Ishikawa (cell line): ENCODE measurements at regions not wholly inside any gene's neighbourhood (a gene's known extent, or its start where the extent isn't known, plus 50 kb on each side); places are given as distances from the start of the nearest gene placed in this dataset.

Experiments used
- CEBPB ChIP-seq: IDR thresholded peaks from 2 replicates; pipeline ENCODE4 v1.6.1; 2012
- CREB1 ChIP-seq: IDR thresholded peaks from 2 replicates; pipeline ENCODE4 v1.6.1; 2012; ENCODE audit warnings: low read depth
- EGR1 ChIP-seq: IDR thresholded peaks from 2 replicates; pipeline ENCODE4 v1.6.1; 2012
- EP300 ChIP-seq: IDR thresholded peaks from 2 replicates; pipeline ENCODE4 v1.6.1; 2012; ENCODE audit warnings: borderline replicate concordance
- FOXM1 ChIP-seq: IDR thresholded peaks from 2 replicates; pipeline ENCODE4 v1.6.1; 2012; ENCODE audit warnings: low read depth, borderline replicate concordance
- MAX ChIP-seq: IDR thresholded peaks from 2 replicates; pipeline ENCODE4 v1.6.1; 2012
- NFIC ChIP-seq: IDR thresholded peaks from 2 replicates; pipeline ENCODE4 v1.6.1; 2012
- RAD21 ChIP-seq: IDR thresholded peaks from 2 replicates; pipeline ENCODE4 v1.6.1; 2012; ENCODE audit warnings: low read depth
- REST ChIP-seq: IDR thresholded peaks from 2 replicates; pipeline ENCODE4 v1.6.1; 2012; ENCODE audit warnings: low read depth, mild to moderate bottlenecking
- TAF1 ChIP-seq: IDR thresholded peaks from 2 replicates; pipeline ENCODE4 v1.6.1; 2012; ENCODE audit warnings: low read depth, mild to moderate bottlenecking
- TCF12 ChIP-seq: IDR thresholded peaks from 2 replicates; pipeline ENCODE4 v1.6.1; 2012; ENCODE audit warnings: low read depth
- TEAD4 ChIP-seq: IDR thresholded peaks from 2 replicates; pipeline ENCODE4 v1.6.1; 2012
- USF1 ChIP-seq: IDR thresholded peaks from 2 replicates; pipeline ENCODE4 v1.6.1; 2012
- YY1 ChIP-seq: IDR thresholded peaks from 2 replicates; pipeline ENCODE4 v1.6.1; 2012; ENCODE audit warnings: low read depth
- ZBTB7A ChIP-seq: IDR thresholded peaks from 2 replicates; pipeline ENCODE4 v1.6.1; 2012; ENCODE audit warnings: low read depth

- TF ChIP-seq TCF12 (no peak; the same call in 1 of the 2 replicates), MAX (no peak), USF1 (no peak), RAD21 (no peak), CEBPB (no peak), CREB1 (no peak), TAF1 (no peak), EP300 (no peak), YY1 (no peak), TEAD4 (no peak)
These were observed 62.8 kb upstream of the KDM7A start for GRCh38 chr7:140239653-140239935.

GRCh38 chr7:140238778-140239652 is 62.2 kb upstream of the KDM7A start:
- peak; percentile 13; the same call in 1 of the 2 replicates for TF ChIP-seq EGR1
- no peak for TF ChIP-seq EP300
- peak; percentile 4; the same call in 1 of the 2 replicates for TF ChIP-seq TCF12
- TF ChIP-seq NFIC: peak; percentile 81

- TF ChIP-seq FOXM1 (no peak), TAF1 (no peak), RAD21 (no peak)
These were observed 60.6 kb upstream of the KDM7A start for GRCh38 chr7:140237390-140237789.

GRCh38 chr7:140236626-140237025 is 59.8 kb upstream of the KDM7A start:
- TF ChIP-seq TEAD4: no peak
- TF ChIP-seq CREB1: no peak
- no peak for TF ChIP-seq EGR1
- TF ChIP-seq RAD21: no peak
- no peak for TF ChIP-seq YY1
- TF ChIP-seq FOXM1: no peak

- TF ChIP-seq MAX (no peak), CREB1 (no peak), YY1 (no peak), ZBTB7A (no peak), TAF1 (no peak), EP300 (no peak), TCF12 (no peak), USF1 (no peak)
These were observed 58.3 kb upstream of the KDM7A start for GRCh38 chr7:140235114-140235513.

GRCh38 chr7:140232957-140233917 is 56.5 kb upstream of the KDM7A start:
- TF ChIP-seq ZBTB7A (no peak), MAX (no peak), FOXM1 (no peak), YY1 (no peak), CREB1 (no peak), USF1 (no peak), RAD21 (no peak), TEAD4 (no peak), TCF12 (no peak), REST (no peak), CEBPB (no peak), EP300 (no peak), TAF1 (no peak), NFIC (no peak), EGR1 (no peak)
